HG03571 (cell line): ENCODE measurements at regions not wholly inside any gene's neighbourhood (a gene's known extent, or its start where the extent isn't known, plus 50 kb on each side); places are given as distances from the start of the nearest gene placed in this dataset.

Experiments
- ATAC-seq: cut with Tn5 transposase; IDR thresholded peaks from one replicate; pipeline ENCODE4 v1.9.1; 2021; ENCODE audit not compliant: unreplicated experiment

DNA sequence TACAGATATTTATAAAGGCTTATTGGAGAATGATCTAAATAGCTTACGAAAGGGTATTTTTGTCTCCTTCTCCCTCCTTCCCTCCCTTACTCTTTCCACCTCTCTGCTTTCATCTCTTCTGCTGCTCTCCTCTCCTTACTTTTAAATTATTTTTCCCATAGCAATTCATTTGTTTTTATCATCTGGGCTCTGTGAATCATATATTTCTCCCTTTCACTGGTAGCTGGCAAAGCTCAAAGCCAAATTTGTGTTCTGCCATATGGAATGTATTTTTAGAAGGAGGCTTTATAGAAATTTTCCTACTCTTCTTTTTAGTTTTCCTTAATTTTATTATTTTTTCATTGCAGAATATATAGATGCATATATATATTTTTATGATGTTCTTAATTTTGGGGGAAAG, 385.8 kb downstream of the C3orf38 start:
- ATAC-seq: no peak

DNA sequence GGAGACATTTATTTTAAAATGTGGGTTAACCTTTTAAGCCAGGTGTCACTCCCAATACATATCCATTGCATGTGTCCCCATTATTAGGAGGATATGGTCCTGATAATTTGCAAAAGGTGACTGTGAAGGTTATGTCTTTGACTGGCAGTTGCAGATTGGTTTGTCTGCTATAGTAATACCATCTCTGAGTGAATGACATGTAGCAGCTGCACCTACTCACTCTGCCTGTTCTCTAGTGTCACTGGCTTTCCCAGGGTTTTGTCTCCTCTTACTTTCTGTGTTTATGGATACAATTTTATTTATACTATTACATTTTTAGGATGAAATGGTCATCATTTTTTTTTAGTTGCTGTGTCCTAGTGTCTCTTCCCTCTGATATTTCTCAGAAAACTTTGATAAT, 393.2 kb downstream of the C3orf38 start:
- no peak for ATAC-seq

DNA sequence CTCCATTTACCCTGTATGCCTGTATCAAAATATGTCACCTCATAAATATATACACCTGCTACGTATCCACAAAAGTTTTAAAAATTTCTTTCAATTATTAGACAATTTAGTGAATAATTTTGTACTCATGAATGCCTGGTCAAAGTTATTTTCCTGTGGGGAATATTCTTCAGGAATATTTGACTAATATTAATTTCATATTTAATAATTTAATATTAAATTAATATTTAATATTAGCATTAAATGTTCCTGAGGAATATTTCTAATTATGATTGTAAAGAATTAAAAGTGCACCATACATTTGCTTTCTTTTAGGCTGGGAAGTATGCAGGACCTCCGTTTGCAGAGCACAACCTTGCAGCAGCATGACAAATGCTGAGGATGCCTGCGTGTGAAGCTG, 422.7 kb downstream of the C3orf38 start:
- ATAC-seq: no peak

DNA sequence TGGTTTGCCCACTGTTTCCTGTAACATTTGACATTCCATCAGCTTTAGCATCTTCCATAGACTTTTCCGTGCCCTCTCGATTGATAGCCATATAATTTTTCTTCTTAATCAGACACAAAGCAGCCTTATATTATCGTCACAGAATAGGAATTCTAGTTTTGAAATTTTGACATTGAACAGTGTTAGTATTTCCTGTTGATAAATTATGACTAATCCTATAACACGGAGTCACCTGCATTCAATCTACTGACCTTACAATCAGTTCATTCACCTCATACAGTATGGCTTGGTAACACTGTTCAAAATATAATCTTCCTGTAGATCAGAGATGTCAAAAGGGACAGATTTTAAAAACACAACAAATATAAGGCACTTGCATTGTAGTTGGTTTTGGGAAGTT, 423.7 kb downstream of the C3orf38 start:
- no peak for ATAC-seq

DNA sequence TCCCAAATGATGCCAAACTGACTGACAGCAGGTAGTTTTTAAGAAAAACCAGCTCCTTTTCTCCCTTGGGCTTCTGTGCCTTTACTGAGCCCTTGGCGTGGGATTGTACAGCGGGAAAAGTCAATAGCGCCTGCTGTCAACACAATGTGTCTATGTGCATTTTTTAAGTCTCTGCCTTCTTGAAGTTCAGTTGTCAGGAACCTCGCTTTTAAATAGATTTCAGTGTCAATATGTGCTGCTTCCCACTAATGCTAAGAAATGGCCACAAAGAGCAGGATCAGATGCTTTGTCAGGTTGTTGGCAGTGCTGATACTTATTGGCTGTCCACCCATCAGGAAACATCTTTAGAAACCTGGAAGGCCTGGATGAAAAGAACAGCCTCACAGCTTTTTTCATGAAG, 424.4 kb downstream of the C3orf38 start:
- ATAC-seq: no peak

GRCh38 chr3:88584451-88584850, 434.7 kb downstream of the C3orf38 start:
- ATAC-seq: no peak

- no peak for ATAC-seq
Measured at GRCh38 chr3:88586121-88586640, 436.4 kb downstream of the C3orf38 start.

GRCh38 chr3:88589138-88589537, 439.4 kb downstream of the C3orf38 start:
- no peak for ATAC-seq

DNA sequence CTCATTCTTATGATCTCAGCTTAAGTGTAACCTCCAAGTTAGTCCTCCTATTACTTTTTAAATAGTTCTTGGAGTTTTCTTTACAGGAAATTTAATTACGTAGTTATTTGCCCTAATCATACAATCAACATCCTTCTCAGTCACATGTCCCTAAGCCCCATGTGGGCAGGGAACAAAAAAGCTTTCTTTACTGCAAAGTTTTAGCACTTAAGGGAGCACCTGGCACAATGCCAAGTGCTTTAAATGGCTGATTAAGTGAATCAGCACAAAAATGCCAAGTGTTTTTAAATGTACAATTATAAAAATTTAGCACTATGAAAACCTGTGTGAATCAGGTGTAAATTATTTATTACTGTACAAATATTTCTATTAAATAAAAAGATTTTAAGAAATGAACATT, 445.3 kb downstream of the C3orf38 start:
- ATAC-seq: no peak

DNA sequence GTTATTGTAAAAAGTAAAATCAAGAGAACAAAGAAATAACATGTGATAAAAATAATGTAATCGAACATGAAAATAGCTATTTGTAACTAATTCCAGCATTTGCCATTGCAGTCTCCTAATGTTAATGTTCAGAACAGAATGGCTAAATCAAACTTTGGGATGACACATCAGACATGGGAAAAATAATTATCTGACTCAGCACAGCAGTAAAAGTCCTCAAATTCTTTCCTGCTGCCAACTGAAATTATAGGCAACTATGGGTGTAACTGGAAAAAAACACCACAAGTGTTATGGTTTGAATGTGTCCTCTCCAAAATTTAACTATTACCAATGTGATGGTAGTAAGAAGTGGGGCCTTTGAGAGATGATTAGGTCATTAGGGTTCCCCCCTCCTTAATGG, 446.7 kb downstream of the C3orf38 start:
- no peak for ATAC-seq

DNA sequence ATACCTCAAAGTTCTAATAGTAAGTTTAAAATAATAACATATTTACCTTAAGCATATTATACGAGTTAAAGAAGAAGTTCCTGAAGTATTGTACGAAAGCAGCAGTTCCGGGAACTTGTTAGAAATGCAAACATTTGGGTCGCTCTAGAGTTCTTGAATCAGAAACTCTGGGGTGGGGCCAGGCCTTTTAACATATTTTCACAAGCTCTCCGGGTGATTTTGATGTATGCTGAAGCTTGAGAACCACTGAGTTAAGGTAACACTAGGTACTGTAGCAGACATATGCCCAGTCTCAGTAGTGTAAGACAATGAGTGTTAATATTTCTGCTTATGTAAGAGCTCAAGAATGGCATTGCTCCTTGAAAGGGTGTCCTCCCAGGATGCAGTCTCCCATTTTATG, 461.1 kb downstream of the C3orf38 start:
- ATAC-seq: no peak

- no peak for ATAC-seq
Measured at GRCh38 chr3:88611826-88612326, 462.1 kb downstream of the C3orf38 start.

- ATAC-seq: no peak
Measured at GRCh38 chr3:88616413-88616812, 466.7 kb downstream of the C3orf38 start.

DNA sequence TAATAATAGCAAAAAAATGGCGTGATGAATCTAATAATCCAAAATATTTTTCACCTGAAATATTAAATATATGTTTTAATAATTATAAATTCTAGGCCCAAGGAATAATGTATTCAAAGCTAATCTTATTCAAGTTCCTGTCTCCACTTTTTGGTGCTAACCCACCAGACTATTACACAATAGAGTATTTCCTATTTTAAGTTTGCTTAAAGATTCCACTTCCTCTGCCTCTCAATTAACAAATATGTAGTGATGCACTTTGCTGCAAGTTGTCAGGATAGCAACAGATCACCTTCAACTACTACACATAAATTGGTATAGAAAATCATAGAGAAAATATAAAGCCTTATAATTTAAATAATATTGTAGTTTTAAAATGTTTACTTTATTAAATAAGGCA, 467.5 kb downstream of the C3orf38 start:
- ATAC-seq: no peak

- ATAC-seq: no peak
Measured at GRCh38 chr3:88618021-88618645, 468.4 kb downstream of the C3orf38 start.

DNA sequence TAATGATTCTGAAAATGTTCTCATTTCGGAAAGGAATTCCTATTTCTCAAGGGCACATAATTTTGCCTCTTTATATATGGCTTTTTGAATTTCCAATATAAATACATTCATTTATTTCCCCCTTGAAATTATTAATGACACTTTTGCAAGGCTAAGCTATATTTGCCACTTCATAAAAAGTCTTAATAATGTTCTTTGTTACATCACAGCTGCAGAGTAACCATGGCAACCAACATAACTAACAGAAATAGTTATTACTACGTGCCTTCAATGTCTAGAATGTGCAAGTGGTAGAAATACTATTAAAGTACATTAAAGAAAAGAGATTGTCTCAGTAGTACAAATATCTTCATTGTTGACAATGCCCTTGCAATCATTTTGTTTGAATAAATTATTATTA, 471.8 kb downstream of the C3orf38 start:
- no peak for ATAC-seq

DNA sequence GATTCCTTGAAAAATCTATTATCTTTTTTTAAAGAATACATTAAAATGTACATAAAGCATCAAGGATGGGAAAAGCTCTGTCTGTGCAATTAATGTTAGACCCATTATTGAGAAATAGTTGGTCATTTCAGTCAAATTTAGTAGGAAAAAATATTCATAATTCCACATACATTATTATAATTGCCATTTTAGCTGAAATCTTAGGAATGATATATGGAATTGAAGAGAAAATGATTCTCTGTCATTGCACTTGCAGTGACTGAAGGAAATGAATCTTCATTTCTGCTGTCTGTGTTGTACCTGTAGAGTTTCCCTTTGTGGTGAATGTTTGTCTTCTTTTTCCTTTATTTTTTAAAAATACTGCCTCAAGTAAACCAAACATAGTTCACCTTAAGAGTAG, 473.9 kb downstream of the C3orf38 start:
- ATAC-seq: no peak

GRCh38 chr3:88626456-88627120, 476.8 kb downstream of the C3orf38 start:
- no peak for ATAC-seq

GRCh38 chr3:88628901-88629300, 478.5 kb upstream of the EPHA3 start:
- ATAC-seq: no peak

GRCh38 chr3:88632226-88632625, 475.2 kb upstream of the EPHA3 start:
- ATAC-seq: no peak

DNA sequence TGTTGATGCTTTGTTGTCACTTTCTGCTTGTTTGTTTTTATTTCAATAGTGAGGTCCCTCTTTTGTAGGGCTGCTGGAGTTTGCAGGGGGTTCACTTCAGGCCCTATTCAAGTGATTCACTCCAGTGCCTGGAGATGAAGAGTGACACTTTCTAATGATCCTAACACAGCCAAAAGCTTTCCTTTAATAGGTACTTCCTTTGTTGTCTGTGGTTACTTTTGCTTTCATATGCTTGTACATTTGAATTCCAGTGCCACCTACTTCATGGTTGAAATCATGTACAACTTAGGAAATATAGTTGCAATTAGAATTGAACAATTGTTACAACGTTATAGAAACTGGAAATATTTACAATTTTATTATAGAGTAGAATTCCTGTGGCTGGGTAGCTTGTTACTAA, 466.8 kb upstream of the EPHA3 start:
- ATAC-seq: no peak

DNA sequence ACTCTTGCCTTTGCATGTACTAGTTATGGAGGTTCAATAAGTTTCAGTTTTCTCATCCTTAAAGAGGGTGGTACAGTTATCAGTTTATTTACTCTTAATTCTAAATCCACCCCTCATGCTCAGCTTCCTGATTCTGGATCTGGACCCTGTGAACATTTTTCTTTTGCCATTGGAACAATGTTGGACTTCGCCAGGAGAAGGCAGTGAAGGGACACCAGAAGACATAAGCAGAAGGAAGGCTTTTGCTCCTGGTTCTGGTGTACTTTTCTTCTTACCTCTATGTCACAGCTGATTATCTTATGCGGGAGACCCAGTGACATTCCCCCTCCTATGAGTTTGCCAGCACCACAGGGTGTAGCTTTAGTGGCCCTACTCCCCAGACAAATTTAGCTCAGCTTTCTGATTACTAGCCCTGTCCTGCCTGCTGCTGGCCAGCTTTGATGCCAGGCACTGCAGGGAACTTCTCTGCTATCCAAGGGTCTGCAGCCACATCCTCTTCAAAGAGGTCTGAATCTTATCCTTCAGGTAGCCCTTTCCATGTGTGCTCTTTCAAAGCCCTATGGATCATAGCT, 466.3 kb upstream of the EPHA3 start:
- no peak for ATAC-seq
